SK-N-SH (cell line): ENCODE measurements at regions not wholly inside any gene's neighbourhood (a gene's known extent, or its start where the extent isn't known, plus 50 kb on each side); places are given as distances from the start of the nearest gene placed in this dataset.

ENCODE experiments used
- CTCF ChIP-seq: fragments of 200-600 bp; sonication (generic); IDR thresholded peaks from 2 replicates; pipeline ENCODE4 v1.6.1; 2017; ENCODE audit warnings: antibody characterized with exemption, mild to moderate bottlenecking, moderate library complexity
- MAX ChIP-seq: IDR thresholded peaks from 2 replicates; pipeline ENCODE4 v1.4.0; 2012; ENCODE audit warnings: low read depth
- POLR2AphosphoS5 ChIP-seq: IDR thresholded peaks from 2 replicates; pipeline ENCODE4 v1.6.1; 2012; ENCODE audit warnings: low read depth, low read length
- RFX5 ChIP-seq: IDR thresholded peaks from 2 replicates; pipeline ENCODE4 v1.6.1; 2012; ENCODE audit warnings: mild to moderate bottlenecking, improper control_type of control experiment, low read length
- TEAD4 ChIP-seq: IDR thresholded peaks from 2 replicates; pipeline ENCODE4 v1.4.0; 2012; ENCODE audit warnings: mild to moderate bottlenecking, borderline replicate concordance; ENCODE audit not compliant: insufficient read depth

- TF ChIP-seq MAX (no peak), POLR2AphosphoS5 (no peak), RFX5 (no peak), CTCF (no peak), TEAD4 (no peak)
Measured at GRCh38 chr22:25453058-25453457, 111.4 kb upstream of the GRK3 start.
